ENCODE measurements at regions not wholly inside any gene's neighbourhood (a gene's known extent, or its start where the extent isn't known, plus 50 kb on each side); places are given as distances from the start of the nearest gene placed in this dataset.
"Not testable (repeated sequence)": the region's sequence is repeated elsewhere in the genome, so short reads cannot be mapped to it uniquely, and the experiment has no call there.

DNA sequence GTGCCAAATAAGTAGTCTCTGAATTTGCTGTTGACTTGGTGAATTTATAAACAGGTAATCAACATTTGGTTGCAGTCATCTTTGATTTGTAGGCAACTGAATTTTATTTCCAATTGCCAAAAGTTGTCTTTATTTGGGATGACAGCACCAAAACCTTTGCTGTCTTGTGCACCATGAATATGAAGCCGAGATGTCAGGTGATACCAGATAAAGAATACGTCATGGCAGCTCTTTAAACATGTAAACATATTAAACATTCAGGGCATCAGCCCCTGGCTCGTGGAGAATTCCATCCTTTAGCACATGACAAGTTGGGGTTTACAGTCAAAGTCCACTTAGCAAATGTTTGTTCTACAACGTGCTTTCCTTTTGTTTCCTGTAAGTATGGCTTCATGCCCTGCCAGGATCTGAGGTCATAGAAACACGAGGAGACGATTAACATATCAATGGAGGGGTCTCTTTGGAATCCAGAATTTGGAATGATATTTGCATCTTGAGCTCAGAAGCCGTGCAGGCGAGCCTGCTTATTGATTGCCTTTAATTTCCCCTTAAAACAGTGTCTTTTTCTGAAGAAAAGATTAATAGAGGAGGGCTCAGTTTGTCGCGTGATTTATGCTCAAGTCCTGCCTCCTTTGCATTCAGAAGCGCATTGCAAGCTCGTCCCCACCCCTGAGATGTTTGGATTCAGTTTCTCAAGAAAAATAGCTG lies 170.2 kb upstream of the ZNF217 start:
- peak; percentile 58 for DNase-seq (ENCODE audit: low read depth)
- H3K4me3 ChIP-seq (ENCODE audit: low read length): no peak overlapping the region
- TF ChIP-seq CTCF (conservative IDR thresholded peaks at IDR 0.05; ENCODE audit: low read length): no peak

- H3K4me3 ChIP-seq (ENCODE audit: low read length); DNase-seq (ENCODE audit: low read depth): not testable (repeated sequence)
Observed at GRCh38 chr20:53762423-53762798, 168.8 kb upstream of the ZNF217 start.

DNA sequence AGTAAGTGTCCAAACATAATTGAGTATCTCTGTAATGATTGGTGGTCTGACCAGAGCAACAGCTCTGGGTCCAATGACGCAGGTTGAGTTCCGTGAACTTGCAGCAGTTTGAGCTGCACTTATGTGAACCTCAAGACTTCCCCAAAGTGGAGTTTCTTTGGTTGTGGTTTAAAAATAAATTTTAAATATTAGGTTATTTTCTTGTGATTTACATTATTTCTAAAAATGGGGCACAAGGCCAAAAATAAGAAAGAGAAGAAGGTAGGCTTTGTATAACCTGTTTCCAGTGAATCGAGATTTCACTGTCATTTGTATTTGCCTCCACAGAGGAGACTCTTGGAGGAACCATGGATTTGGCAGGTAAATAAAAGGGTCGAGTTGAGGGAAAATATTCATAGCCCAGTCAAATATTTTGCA lies 166.4 kb upstream of the ZNF217 start:
- TF ChIP-seq CTCF (conservative IDR thresholded peaks at IDR 0.05; ENCODE audit: low read length): no peak
- no peak overlapping the region for H3K4me3 ChIP-seq (ENCODE audit: low read length)
- DNase-seq (ENCODE audit: low read depth): no peak

DNA sequence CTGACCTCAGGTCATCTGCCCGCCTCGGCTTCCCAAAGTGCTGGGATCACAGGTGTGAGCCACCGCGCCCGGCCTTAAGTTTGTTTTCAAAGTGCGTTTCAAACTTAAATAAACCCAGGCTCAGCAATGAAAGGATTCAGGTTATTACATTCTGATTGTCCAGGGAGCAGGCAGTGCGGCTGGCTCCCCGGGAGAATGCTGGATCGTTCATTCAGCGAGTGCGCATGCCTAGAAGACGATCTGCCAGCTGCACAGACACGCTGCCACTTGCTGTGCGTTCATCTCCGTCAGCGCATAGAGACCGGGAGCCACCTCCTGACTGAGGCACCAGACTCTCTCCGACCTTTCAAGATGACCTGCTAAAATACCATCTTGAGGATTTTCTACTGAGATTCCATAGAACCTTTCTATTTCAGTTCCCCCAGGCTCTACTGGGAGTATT lies 163.9 kb upstream of the ZNF217 start:
- DNase-seq (ENCODE audit: low read depth): no peak
- no peak for TF ChIP-seq CTCF (conservative IDR thresholded peaks at IDR 0.05; ENCODE audit: low read length)
- no peak overlapping the region for H3K4me3 ChIP-seq (ENCODE audit: low read length)

DNA sequence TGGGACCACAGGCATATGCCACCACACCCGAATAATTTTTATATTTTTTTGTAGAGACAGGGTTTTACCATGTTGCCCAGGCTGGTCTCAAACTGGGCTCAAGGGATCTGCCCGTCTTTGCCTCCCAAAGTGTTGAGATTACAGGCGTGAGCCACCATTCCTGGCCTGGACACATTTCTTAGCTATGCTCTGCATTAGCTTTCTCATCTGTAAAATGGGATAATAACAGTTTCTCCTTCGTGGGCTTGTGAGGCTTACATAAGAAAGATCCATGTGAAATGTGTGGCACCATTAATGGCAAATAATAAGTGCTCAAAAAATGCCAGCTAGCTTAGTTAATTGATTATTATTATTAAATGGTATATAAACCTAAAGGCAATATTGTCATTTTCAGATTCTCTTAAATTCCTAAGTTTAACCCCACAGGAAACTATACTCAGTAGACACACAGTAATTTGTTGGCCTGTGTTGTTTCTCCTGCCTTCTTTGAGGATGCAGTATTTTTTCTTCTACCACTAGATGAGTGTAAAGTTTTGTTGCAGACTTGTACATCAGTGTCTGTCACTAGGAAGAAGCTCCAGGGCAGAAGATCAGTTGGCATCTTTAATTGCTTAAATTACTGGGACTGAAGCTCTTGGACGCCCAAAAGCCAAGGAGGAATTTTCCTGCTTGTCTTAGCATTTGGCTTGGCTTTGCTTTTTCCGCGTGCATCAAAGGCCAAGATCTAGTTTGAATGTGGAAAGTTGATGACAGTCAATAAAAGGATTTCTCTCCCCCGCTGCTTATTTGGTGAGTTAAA lies 162.3 kb upstream of the ZNF217 start:
- no peak for DNase-seq (ENCODE audit: low read depth)
- TF ChIP-seq CTCF (conservative IDR thresholded peaks at IDR 0.05; ENCODE audit: low read length): no peak
- no peak overlapping the region for H3K4me3 ChIP-seq (ENCODE audit: low read length)

DNA sequence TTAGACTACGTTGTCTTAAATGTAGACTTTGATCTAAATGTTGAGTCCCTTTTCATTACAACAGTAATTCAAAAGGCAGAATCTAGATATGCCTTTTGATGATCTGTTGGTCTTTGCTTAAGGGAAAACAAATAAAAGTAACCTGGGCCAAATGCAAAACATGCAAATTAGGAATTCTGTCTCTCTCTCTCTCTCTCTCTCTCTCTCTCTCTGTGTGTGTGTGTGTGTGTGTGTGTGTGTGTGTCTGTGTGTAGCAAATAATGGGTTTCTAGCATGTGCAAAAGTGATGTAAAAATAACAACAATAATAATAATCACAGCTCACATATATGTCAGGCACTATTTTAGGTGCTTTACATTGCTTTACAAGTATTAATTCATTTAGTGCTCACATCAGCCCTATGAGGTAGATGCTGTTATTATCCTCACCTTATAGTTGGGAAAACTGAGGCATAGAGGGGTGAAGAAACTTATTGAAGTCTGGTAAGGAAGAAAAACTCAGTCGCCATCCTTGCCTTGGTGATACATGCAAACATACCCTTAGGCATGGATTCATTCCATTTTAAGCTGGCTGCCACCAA lies 160.3 kb upstream of the ZNF217 start:
- no peak for TF ChIP-seq CTCF (conservative IDR thresholded peaks at IDR 0.05; ENCODE audit: low read length)
- no peak for DNase-seq (ENCODE audit: low read depth)
- H3K4me3 ChIP-seq (ENCODE audit: low read length): no peak overlapping the region

GRCh38 chr20:53752971-53753879 lies 159.6 kb upstream of the ZNF217 start:
- no peak for TF ChIP-seq CTCF (conservative IDR thresholded peaks at IDR 0.05; ENCODE audit: low read length)
- DNase-seq (ENCODE audit: low read depth): no peak
- no peak overlapping the region for H3K4me3 ChIP-seq (ENCODE audit: low read length)
